Stimulated activated CD4-positive, alpha-beta T cell treated with anti-CD3 and anti-CD28 coated beads, Interleukin-1b, Interleukin-23, amount 100 ng/mL, for 24 hours (primary cell): ENCODE measurements at regions not wholly inside any gene's neighbourhood (a gene's known extent, or its start where the extent isn't known, plus 50 kb on each side); places are given as distances from the start of the nearest gene placed in this dataset.

Experiments used
- DNase-seq, 4 experiments: peaks; one replicate each; pipeline ENCODE4 v3.0.0-alpha.2; 2020; ENCODE audit warnings: low read depth in 4 of 4, low spot score in 1 of 4

DNA sequence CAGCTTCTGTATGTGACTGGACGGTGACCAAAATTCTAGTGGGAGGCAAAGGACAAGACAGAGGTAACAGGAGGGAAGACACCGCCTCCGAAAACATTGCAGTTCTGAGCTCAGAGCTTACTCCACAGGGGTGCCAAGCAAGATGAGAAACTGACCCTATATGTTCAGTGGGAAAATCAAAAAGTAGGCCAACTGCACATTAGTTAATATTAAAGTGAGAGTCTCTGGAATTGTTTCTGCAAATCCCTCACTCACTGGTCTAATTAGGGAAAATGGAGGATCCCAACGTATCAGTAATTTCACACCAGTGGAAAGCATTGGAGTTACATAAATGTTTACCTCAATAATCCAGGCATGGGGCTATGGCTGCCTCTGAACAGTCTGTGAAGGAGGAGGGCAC is 313.3 kb upstream of the KCNH8 start:
- DNase-seq: no peak

- DNase-seq: no peak
These were observed 318.2 kb upstream of the KCNH8 start for GRCh38 chr3:18830087-18830486.

DNA sequence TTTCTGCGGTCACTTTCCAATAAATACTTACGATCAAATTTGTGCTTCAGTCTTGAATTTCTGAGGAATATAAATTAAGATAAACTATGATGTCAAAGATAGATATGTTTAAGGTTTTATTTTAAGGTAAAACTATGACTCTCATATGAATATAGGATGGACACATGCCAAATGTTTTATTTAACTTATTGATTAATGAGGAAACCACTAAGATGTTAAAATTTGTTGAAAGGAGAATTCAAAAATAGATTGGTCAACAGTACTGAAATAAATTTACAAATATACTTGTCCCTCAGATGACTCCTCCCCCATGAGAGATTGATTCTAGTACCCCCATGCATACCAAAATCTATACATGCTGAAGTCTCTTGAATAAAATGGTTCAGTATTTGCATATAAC is 319.7 kb upstream of the KCNH8 start:
- DNase-seq: no peak

GRCh38 chr3:18827664-18828063 is 320.6 kb upstream of the KCNH8 start:
- no peak for DNase-seq

- no peak for DNase-seq
These were observed 322.6 kb upstream of the KCNH8 start for GRCh38 chr3:18825665-18826064.

DNA sequence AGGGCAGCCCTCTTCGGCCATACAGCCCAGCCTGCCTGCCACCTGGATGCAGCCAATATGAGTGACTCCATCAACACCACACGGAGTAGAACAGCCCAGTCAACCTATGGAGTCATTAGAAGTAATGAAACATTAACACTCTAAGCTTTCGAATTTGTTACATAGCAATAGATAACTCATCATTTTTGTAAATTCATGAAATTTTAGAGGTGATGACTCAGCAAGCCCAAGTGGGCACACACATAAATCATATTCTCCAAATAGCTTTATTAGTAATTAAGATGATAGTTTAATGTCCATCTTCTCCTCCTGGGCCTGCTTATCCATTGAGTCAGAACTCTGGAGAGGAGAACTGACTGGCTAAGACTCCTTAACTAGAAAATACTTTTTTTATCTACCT is 335.0 kb upstream of the KCNH8 start:
- DNase-seq: no peak

GRCh38 chr3:18812316-18812715 is 336.0 kb upstream of the KCNH8 start:
- DNase-seq: no peak

DNA sequence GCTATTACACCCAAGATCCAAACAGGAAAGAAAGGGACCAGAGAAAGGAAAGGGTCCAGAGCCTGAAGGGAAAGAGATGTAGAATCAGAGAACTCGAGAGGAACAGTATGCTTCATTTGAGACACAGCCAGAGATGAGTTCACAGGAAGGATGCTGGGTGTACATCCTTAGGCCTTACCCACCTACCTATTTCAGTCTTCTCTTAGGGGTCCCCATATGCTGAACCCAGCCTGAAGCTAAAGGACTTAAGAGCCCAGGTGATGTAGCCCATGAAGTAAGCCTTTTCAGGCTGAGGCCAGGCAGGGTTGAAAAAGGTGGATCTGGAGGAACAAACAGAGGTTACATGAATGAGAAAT is 338.0 kb upstream of the KCNH8 start:
- no peak for DNase-seq

DNA sequence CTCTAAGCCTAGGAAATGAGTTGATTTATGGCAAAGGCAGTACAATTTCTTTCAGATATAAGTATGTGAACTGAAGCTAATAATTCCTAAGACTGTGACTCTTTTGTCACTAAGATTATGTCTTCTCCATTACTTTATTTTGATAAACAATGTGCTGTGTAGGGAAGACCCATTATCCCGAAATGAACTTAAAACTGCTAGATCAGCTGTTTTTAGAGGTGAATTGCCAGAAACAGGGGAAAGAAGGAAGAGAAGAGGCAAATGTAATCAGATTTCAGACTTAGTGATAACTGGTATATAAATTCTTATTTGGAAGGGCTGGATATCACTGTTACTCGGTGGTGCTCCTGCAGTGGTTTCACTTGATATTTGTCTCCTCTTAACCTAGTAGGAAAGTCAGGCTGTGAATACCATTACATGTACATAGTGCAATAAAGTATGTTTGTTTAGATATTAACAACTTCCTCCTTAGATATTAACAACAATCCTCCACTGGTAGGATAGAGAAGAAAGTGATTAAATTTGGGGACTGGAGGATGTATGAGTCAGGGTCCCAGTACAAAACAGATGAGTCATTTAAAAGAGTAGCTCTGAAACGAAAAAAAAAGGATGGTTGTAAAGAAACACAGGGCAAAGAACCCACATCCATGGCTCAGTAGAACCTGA is 338.5 kb upstream of the KCNH8 start:
- DNase-seq: no peak

GRCh38 chr3:18808429-18808828 is 339.9 kb upstream of the KCNH8 start:
- DNase-seq: no peak

GRCh38 chr3:18807593-18807992 is 340.7 kb upstream of the KCNH8 start:
- no peak for DNase-seq

- DNase-seq: no peak
These were observed 341.7 kb upstream of the KCNH8 start for GRCh38 chr3:18806633-18807032.

DNA sequence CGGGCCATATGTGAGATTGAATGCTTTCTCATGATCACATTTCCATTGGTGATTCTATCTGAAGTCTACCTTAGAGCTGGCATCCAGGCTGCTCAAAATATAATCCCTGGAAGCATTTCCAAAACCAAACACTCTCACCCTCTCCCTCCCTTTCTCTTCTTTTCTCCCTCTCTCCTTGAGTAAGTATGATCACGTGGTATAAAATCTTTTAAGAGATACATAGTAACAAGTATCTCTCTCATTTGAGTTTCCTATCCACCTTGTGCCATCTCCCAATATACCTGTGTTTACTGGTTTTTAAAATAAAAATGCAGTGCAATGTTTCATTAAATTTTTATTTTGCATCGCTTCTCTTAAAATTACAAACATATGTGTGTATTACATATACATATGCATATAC is 350.9 kb upstream of the KCNH8 start:
- no peak for DNase-seq

DNA sequence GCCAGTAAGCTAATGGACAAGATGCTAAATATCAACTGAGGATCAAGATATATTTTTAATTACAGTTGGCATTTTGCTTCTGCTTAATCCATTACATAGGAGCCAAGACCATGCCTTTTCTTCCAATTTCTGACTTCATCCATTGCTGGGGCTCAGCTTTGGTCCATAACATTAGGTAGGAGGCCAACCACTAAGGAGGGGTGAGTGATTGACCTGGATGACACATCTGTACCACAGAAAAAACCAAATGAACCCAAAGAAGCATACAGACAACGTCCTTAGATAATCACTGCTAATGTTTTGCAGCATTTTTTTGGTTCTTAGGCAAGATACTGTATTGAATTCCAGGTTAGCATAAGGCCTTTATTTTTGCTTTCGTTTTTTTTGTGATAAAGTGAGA is 353.2 kb upstream of the KCNH8 start:
- no peak for DNase-seq

DNA sequence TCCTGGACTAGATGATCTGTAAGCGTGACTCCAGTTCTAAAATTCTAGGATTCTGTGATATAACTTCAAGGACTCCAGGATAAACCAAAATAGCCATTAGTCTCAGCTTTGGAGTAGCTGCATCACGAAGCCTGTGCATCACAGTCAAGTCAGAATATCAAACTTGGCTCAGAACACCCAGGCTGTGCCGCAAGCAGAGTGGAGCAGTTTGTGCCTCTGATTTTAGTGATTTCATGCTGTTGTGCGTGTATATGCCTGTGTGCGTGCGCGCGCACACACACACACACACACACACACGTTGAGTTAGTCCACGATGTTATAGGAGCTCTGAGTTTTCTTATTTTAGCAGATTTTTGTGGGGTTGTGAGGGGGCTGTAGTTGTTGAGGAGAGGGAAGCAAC is 356.6 kb upstream of the KCNH8 start:
- no peak for DNase-seq

DNA sequence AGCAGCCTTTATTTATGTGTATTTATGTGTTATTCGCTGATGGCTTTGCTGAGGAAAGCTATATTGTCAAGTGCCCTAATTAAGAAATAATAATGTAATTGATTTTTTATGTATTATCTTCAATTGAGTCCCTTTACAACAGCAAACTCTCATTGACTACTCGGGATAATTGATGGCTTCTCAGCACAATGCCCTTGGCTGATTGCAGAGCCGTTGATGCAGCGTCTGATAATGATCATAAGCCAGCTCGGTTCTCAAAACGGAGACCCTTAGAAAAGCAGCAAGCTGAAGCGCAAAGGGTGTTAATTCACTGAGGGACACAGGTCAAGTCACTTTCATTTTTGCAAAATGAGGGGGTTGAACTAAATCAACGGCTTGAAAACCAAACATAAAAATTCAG is 357.1 kb upstream of the KCNH8 start:
- DNase-seq: no peak

- no peak for DNase-seq
These were observed 357.9 kb upstream of the KCNH8 start for GRCh38 chr3:18790384-18790783.

GRCh38 chr3:18789734-18790133 is 358.6 kb upstream of the KCNH8 start:
- DNase-seq: no peak

- no peak for DNase-seq
These were observed 360.9 kb upstream of the KCNH8 start for GRCh38 chr3:18787441-18787840.

- DNase-seq: no peak
These were observed 361.5 kb upstream of the KCNH8 start for GRCh38 chr3:18786650-18787323.

- no peak for DNase-seq
These were observed 357.1 kb upstream of the SATB1 start for GRCh38 chr3:18782191-18782590.

DNA sequence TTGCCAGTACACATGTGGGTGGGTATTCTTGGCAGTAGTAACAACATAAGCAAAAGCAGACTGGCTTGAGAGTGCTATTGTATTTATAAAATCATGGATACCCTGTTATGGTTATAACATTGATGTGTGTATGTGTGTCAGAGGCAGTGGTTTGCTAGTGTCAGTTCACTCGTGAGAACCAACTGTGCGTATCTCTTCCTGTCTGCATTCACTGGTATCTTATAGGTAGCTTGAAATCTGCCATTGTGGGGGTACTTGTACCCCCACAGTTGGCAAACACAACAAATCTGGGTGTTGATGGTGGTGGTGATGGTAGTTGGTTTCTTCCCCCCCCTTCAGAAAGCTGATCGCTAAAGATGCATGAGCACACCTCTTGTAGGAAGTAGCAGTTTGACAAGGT is 355.8 kb upstream of the SATB1 start:
- no peak for DNase-seq

GRCh38 chr3:18779704-18780103 is 354.6 kb upstream of the SATB1 start:
- DNase-seq: no peak
